NOMO-1 treated with DMSO at 0.1 percent for 48 hours (cell line): ENCODE measurements at regions not wholly inside any gene's neighbourhood (a gene's known extent, or its start where the extent isn't known, plus 50 kb on each side); places are given as distances from the start of the nearest gene placed in this dataset.

Experiments
- DNase-seq: peaks from one replicate; lab custom pipeline; 2025; ENCODE audit not compliant: unreplicated experiment; lab: John Stamatoyannopoulos, UW

DNA sequence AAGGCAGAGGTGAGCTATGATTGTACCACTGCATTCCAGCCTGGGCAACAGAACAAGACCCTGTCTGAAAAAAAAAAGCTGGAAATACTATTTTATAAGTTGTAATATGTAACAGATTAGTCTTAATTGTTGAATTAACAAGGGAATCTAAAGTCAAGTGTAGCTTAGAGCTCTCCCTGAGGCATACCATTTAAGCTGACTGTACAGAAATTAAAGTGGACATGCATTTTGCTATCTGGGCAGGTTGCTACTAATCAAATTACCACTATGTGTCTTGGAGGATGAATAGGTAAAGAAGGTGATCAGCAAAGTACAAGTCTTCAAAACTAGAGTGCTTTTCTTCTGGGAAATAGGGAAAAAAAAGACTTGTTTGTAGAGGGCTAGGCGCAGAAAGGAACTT, 205.3 kb upstream of the JADE1 start:
- no peak for DNase-seq

DNA sequence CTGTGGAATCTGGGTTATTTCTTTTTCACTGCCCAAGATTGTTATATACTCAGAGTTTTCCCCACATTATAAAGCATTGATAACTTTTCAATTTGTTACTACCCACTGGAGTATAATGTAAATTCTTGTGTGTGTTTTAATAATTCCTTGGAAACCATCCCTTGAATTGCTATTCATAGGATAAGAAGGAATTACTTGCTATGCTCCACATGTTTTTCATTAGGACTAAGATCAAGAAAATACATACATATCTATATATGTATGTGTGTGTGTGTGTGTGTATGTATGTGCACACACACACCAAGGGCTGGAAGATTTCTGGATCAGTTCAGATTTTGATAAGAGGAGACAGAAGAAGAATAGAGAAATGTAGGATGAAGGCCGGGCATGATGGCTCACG, 206.4 kb upstream of the JADE1 start:
- DNase-seq, result no peak

DNA sequence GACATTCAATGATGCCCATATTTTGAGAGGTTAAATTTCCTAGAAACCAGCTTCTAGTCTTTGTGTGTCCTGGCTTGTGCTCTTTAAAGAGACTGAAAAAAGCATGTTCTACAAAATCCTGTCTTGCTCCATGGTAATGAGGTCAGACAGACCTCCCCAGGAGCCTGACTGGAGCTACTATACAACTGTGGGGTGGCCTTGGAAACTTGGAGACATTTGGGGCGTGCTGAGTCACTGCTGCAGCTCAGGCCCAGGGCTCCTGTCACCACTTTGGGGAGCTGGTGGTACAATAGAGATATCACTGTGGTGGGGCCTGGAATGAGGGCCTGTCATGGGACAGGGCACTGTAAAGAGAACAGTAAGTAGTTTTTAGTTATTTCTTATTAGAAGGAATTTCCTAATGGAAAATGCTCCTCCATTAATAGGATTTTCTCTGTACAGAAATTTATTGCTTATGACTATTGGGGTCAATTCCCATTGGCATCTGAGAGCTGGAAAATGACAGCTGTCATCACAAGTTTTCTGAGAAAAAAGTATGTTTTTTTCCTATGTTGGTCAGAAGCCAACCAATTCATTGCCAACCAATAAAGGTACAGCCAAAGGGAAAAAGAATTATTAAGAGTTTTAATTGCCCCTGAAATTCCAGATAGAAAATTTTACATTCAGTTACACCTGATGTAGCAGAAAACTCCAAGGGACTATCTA, 207.4 kb upstream of the JADE1 start:
- no peak for DNase-seq

DNA sequence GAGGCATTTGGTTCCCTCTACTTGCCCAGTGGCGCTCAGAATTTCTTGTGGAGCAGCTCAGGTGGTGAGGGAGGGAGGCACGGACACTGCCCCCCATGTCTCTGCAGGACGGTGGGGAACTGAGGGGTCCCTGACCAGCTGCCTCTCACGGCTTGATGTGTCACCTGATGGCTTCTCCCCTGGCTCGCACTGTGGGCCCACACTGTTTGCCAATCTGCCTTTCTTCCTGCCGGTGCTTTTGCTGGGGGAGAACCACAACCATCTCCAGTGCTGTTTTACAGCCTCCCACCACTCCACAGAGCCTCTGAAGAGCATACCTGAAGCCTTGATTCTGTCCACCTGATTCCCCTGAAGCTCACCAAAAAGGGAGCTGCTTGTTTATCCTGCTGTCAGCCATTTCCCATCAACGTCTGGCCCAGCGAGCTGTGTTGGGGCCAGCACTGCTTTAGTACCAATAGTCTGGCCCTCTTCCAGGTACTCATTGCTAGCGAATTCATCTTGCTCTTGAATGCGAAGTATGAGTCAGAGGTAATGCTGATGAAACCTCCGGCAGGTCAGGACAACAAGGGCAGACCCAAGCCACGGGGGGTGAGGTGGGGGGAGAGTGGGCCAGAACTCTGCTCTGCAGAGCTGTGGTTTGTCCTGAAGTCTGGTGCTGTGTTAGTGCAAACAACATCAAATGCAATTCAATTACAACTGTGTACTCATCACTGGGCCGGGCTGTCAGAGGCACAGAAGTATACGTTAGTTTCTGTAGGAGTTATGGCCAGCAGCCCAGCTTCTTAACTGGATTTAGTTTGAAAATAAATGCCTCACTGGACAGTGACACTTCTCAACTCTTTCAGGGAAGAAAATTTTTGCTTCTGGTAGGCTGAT, 208.3 kb upstream of the JADE1 start:
- DNase-seq, result no peak

DNA sequence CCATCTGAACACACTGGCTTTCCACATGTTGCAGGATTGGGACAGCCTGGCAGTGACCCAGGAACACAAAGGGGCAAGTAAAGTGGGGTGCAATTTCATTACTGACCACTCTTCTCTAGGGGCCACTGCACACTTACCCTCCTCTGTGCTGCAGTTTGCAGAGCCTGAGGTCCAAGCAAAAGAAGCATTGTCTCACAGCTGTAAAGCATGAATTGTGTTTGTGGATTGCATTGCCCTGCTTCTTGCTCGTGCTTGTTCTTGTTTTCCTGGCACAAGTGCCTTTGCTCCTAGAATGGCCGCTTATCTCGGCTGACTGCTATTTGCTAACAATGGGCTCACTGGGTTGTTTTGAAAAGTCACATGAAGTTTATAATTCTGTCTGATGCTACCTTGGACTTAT, 209.1 kb upstream of the JADE1 start:
- no peak for DNase-seq

DNA sequence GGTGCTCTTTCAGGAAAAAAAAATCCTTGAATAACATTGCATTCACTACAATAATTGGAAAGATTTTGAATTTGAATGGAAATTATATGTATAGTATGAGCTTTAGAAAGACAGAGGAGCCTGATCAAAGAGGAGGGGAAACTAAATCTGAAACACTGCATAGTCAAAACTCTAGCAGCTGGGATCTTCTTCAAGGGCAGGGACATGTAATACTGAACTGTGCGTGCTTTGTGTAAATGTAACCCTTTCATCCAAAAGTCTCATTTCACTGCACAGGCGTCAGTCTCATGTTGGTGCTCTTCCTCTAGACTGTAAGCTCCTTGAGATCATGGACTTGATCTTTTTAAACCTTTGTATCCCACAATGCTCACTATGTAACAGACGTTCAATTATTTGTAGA, 212.0 kb upstream of the JADE1 start:
- no peak for DNase-seq

DNA sequence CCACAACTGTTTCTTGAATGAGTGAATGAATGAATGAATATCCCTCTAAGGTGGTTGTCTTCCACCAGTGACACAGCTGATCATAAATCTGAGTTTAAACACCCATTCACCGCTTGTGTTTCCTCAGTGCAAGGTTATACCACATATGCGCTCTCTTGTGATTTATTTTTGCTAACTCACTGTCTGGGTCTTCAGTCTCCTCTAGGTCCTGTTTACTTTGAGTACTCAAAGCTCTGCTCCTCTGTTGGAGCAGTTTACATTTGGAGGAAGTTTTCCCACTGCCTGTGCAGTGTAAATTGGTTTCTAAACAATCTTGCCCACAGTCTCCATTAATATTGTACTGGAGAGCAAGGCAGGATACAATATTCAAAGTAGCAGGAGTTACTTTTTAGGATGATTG, 212.6 kb upstream of the JADE1 start:
- no peak for DNase-seq

DNA sequence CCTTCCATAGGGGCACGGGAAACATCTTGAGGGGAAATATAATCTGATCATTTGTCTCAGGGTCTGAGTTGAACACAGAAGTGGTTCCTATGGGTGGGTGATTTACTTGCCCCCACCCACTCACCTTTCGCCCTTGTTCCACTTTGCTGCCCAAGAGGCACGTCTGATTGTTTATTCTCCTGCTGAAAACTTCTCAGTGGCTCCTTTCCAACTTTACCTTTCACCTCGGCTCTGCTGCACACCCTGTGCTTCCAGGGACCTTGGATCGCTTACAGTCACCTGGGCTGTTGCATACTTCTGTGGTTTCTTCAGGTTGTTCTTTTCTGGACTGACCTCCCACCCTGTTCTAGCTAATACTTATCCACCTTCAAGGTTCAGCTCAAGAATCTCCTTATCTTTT, 213.4 kb upstream of the JADE1 start:
- DNase-seq, result no peak

DNA sequence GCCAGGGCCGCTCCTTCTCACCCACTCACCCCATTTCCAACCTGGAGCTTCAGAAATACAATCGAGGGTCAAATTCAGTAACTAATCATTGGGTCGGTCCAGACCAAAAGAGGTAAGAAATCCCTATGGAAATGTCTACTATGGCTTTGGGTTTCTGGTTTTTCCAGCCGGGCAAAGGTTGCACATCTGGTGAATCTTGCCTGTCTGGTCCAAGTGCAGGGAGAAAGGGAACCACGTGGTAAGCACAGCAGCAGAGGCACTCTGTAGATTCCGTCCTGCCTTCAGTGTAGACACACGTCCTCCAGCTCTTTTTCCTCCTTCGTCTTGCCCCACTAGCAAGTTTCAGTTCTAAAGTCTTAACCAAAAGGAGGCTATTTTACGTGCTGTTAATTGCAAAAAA, 218.0 kb upstream of the JADE1 start:
- DNase-seq, result no peak

DNA sequence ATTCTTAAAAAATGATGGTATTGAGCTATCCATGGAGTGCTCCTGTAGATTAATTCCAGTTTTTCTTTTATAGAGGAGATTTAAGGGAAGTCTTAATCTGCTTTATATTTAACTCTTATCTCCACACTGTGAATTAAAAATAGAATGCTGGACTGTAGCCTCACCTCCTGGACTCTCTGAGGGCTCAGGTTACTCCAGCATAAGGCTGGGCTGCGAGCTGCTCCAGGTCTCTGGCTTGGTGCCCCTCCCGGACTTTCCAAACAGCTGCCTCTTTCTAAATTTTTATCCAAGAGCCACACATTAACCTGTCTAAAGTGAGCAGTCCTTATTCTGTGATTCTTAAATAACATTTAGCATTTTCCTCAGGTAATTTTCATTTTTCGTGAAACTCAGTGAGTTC, 218.7 kb upstream of the JADE1 start:
- DNase-seq, result no peak

DNA sequence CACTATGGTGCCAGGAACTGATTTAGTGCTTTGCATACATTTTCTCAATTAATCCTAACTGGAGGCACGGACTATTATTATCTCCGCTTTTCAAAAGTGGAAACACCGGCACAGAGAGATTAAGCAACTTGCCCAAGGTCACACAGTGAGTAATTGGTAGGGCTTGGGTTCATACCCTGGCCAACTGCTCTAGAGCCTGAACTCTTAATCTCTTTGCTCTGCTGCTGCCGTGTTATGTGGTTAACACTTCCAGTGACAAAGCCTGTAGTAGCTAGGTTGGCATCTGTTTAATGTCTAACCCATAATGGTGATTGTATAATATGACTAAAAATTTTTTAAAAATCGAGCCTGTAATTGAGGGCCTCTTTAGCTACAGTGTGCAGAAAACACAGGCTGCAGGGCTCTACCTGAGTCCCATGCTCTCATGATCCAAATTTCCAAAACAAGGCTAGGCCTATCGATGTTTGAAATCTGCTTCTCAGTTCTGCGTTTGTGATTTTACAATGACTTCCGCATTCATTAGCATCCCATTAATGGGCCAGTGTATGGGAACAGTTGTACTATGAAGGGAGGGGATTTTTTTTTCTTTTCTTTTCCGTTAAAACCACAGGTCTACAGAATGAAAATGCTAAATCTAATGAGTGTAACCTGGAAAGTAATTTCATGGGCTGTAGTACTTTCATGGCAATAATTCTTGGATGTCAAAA, 219.3 kb upstream of the JADE1 start:
- DNase-seq, result no peak

DNA sequence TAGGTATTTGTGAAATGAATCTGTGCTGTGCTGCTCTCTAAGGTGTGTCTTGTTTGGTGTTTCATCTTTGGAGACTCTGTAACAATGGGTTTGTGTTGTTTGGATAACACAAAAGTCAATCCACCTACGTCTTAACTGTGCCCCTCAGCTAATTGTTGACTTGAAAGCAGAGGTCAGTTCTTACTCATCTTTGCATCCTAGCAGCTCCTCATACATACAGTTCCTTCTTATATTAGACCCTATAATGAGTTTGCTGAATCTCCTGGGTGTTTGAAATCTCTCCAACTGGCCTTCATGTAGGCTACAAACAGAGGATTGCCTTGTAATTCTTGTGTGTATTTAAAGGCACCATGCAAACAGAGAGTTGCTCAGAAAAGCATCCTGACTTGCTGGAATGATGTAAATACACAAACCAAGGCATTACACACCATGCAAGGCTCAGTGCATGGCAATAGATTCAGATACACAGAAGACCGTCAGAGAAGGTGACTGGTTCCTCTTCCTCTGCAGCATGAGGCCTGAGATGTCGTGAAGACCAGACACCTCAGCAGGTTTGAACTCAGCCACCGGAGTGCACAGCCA, 220.0 kb upstream of the JADE1 start:
- DNase-seq, result no peak

DNA sequence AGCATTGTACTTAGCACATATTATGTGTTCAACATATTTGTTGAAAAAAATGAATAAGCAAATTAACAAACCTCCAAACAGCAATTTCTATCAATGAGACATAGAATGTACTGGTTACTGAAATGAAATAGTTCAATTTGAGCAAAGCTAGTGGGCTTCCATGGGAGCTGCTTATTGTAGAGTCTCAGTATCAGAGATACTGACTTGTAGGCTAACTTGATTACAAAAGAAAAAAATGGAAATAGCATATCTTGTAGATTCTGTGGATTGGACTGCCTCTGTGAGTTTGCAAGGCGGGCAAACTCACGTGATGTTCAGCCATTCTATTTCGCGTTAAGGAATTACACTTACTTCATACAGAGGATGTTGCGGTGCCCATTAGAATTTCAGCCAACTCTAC, 222.1 kb upstream of the JADE1 start:
- no peak for DNase-seq

DNA sequence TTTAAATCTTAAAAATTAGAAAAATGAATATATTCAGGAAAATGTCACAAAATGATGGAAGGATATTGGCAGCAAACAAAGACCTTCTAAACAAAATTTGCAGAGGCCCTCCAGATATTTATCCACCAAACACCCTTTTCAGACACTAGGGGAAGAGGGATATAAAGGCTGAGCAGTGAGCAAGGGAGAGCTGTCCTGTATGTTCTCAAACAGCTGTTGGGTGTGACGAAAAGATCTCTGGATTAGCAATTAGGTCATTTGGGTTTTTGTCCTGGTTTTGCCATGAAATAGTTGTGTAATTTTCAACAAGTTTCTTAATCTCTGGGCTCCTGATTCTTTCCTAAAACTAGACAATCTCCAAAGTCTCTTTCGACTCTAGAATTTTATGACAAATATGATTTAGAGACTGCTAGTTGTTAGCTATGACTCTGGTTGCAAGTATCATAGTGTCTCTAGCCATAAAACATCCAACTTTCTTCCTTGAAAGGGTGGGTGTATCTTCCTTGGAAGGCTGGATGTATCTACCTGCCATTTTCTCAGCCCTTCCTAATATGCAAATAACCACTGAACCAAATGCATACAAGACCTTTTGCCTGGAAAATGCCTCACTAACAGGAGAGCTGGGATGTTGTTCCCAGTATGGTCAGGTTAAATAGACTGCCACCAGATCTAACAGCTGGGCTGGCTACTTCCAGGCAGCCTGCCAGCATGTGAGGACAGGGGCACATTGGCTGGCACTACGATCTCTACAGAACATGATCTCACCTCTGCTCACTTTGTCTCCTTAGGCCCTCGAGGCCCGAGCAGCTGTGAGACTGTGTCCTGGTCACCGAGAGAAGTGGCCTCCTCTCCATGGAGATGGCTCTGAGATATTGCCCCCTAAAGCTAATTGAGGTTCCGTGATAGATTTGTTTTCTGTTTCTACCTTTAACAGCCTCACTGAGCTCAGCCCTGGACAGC, 225.5 kb upstream of the JADE1 start:
- DNase-seq, result no peak

DNA sequence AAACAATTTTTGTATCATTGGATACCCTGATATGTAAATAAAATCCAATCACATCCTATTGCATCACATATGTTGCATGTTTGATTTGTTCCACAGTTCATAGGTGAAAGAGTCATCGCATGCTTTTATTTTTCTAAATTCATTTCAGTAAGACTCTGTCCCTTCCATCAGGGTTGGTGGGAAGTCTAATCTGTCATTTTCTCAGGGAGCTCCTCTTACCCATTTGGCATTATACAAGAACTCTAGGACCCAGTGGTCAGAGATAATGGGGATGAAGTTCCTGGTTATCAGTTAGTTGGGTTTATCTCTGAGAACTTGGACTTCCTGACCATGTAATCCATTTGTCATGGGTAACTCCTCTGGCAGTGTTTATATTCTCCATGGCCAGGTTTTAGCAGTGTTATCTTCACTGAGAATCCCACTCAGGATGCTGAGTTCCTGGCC, 227.1 kb upstream of the JADE1 start:
- DNase-seq, result no peak

DNA sequence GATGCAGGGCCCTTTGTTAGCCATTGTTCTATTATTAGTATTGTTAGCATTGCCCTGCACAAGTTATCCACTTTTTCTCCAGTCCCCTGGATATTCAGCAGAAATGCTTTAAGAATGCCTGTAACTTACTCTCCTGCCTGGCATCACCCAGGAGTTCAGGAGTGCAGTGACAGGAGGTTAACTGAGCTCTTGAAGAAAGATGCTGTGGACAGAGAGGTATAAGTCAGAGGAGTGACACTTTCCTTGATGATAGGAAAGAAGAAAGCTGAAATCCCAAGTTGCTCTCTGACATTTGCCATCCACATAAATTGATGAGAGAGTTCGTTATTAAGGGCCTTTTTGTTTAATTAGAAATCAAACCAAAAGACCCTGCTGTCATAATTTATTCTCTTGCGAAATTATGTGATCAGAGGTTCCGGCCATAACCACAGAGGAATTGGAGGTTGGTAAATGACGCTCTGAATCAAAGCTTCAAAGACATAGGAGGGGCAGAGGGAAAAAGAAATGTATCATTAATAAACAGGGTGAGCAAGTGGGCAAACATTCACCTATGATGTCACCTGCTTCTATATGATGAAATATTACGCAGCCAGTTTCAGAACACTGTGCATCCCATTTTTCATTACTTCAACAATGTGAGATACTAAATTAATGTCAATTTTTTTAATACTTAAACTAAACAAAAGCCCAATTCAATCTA, 230.2 kb upstream of the JADE1 start:
- DNase-seq, result no peak

DNA sequence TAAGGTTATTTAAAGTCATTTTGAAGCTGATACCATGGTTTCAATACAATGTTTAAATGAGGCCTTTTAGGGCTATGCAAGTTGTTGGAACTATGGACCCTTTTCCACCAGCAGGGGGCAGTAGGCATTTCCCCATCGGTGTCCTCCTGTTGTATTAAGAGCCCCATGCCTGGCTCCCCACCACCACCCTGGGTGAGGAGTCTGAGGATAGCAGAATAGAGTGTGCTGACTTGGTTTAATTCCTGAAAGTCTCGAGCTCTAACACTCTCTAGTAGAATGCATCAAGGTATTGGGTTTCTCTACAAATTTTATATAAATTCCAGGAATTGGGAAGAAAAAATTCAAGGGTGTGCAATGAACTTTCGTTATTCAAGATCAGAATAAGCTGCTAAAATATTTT, 234.8 kb upstream of the JADE1 start:
- peak; percentile 54 for DNase-seq

DNA sequence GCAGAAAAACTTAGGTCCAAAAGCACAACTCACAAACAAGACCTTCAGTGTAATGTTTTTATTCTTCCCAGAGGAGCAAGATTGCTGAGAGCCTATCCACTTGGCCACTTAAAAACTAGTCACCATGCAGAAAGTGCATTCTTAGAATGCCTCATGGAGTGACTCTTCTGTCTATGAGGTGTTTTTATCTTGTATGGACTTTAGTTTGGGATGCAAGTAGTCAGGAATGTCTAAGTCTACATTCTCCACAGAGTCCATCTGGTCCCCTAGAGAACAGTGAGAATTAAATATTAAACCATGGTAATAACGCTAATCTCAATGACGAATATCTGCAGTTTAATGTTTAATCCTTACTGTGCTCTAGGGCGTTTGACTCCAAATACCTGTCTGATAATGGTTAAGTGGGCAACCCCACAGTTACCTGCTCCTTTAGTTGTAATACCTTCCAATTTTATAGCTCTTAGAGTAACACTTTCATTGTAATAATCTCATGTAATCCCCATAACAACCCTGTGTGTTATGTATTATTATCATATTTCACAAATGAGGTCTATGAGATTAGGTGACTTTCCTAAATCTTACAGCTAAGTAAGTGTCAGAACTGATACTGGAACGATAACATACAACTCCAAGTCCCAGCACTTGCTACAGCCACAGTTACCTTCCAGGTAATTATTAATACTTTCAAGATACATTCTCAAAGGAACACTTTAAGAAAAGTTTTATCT, 235.6 kb upstream of the JADE1 start:
- no peak for DNase-seq

DNA sequence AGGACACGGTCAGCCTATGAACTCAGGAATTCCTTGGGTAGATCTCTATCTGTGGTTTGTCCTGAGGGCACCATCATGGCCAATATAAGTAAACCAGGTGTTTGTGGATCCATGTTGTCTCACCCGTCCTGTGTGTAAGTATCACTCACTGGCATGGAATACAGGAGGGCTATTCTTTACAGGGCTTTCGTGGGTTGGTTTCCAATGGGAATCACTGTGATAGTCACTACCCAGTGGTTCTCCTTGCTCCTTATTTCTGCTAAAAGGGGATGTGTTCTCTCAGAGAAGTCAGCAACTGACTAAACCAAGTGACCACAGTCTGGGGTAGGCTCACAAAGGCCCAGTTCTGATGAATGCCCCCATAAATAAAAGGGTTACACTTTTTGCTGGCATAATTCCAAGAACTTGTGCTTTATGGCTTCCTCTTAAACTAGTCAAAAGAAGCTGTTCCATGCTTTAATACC, 236.7 kb upstream of the JADE1 start:
- no peak for DNase-seq
